ENCODE measurements at regions not wholly inside any gene's neighbourhood (a gene's known extent, or its start where the extent isn't known, plus 50 kb on each side); places are given as distances from the start of the nearest gene placed in this dataset.

- no peak for DNase-seq
Observed at GRCh38 chr4:111512081-111512783, 633.0 kb upstream of the FAM241A start.

DNA sequence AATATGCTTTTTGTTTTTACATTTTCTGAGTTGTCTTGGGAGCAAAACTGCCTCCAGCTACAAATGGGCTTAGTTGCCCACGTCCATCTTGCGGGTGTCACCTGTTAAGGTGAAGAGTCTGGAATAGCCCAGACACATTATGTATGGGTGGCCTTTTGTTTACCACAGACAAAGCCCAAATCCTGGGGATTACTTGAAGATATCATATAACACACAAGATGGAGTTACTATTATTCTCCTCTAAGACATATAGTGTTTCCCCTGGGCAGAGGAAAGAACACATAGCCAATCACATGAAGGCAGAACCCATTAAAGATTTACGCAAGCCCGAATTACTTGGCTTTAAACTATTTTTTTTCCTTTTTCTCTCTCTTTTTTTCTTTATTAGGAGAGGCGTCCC, 625.6 kb upstream of the FAM241A start:
- no peak for DNase-seq

DNA sequence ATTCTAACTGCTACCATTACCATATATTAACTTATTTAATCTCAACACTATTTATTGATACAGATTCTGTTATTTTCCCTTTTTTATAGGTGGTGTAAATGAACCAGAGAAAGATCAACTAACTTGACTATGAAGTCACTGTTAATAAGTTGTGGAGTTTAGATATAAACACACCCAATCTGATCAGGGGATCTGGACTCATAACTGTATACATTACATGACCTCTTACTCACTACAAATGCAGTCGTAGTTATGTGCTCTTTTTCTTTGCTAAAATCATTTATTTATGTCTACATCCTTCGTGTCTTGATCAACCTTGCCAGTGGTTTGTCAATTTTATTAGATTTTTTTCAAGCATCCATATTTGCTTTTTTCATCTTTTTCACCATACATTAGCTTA, 614.8 kb upstream of the FAM241A start:
- no peak for DNase-seq

- no peak for DNase-seq
Observed at GRCh38 chr4:111535792-111536191, 609.5 kb upstream of the FAM241A start.

DNA sequence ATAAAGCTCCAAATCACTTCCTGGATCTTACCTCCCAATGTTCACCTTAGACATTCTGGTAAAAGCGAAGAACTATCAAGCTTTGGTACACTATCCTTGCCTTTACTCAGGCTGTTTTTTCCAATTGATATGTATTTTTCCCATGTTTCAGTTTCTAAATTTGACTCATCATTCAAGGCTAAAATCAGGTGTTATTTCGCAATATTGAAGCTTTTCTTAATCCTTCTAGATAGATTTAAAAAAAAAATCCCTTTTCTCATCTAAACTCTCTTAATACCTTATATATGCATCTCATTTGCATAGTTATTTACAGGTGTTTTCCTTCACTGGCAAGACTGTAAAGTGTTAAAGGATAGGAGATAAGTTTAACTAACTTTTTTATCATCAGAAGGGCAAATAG, 608.1 kb upstream of the FAM241A start:
- no peak for DNase-seq

GRCh38 chr4:111537871-111538270, 607.4 kb upstream of the FAM241A start:
- DNase-seq: no peak

GRCh38 chr4:111540671-111541070, 604.6 kb upstream of the FAM241A start:
- no peak for DNase-seq

GRCh38 chr4:111542056-111542455, 603.2 kb upstream of the FAM241A start:
- no peak for DNase-seq

DNA sequence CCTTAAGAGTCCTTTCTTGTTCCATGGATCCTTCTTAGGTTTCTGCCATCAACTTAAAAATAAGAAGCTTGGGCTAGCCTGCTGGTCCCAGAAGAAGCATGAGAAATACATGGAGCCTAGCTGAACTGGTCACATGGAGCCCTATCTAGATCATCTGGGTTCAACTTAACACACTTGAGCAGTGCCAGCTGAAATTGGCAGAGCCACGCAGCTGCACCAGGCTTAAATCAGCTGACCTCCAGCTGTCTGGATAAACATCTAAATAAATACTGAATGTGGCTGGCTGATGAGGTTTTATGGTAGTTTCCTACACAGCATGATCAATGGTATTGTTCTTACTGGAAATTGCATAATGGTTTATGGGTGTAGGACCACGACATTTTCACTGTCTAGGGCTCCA, 598.4 kb upstream of the FAM241A start:
- DNase-seq: no peak

DNA sequence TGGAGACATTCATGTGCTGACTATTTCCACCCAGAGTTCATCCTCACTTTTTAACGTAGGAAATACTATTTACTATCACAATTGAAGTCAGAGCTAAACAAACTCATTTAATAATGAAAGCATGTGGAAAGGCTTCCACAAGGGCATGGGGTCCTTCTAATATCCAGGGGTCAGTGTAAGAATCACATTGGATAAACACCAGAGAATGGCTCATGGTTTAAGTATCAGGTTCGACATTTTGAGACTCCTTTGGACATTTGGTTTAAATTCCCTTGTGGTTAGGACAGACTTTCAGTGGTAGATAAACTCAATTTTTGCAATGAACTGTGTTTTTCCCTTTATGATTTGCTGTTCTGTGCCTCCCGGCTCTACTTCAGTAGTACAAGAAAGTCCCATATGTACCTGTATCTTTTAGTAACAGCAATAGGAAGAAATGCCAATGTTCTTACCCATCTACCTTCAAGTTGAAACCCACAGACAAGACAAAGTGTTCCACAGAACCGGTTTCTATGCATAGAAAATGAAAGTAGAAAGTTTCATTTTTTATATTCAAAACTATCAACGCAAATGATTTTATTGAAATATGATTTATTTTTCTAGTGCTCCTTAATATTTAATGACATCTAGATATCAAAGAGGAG, 589.0 kb upstream of the FAM241A start:
- DNase-seq: no peak

DNA sequence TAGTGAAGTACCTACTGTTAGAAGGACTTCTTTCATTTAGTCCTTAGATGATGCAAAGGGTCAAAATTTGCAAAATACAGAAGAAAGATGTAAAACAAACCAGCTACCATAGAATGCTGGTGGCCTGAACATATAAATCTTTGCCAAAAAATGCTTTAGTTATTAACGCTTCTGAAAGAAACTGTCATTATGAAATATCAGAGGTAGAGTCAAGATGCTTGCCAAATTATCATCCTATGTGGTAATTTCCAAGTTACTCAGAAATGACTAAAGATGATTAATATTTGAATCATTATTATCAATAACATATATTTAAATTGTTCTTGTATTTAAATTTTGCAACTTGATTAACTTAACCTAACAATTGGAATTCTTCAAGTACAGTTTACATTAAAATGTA, 588.4 kb upstream of the FAM241A start:
- DNase-seq: no peak

- DNase-seq: no peak
Observed at GRCh38 chr4:111562826-111563225, 582.4 kb upstream of the FAM241A start.

- no peak for DNase-seq
Observed at GRCh38 chr4:111572470-111572869, 572.8 kb upstream of the FAM241A start.

- DNase-seq: no peak
Observed at GRCh38 chr4:111573386-111573785, 571.9 kb upstream of the FAM241A start.

DNA sequence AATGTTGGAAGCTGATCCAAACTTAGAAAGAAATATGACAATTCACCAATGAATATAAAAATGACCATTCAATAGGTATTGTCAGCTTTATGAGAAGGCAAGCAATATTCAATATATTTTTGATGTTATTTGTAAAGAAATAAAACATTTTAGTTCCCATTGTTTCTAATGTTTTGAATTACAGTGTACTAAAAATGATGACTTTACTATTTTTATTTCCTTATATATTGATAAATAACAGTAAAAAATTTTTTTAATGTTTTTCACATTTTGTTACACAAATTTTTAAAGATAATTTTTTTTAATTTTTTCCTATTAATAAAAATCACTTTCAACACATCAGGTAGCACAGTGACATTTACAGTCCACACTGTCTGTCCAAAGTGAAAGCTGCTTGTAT, 565.5 kb upstream of the FAM241A start:
- no peak for DNase-seq

- no peak for DNase-seq
Observed at GRCh38 chr4:111595456-111595855, 549.8 kb upstream of the FAM241A start.

GRCh38 chr4:111596491-111596890, 548.8 kb upstream of the FAM241A start:
- DNase-seq: no peak

DNA sequence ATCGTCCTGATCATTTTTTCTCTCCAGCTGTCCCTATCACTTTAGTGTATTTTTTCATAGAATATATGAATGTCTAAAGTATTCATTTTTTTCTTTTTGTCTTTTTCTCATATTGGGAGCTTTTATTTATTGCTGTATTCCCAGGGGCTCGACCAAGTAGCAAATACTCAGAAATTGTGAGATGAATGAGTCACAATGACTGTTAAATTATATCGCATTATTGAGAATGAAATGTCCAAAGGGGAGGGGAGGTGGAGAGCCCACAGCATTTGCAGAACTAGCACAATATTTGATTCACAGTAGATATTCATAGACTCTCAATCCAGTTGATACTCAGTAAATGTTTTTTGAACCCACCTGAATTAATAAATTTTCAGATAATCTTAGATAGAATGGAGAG, 543.6 kb upstream of the FAM241A start:
- DNase-seq: no peak

GRCh38 chr4:111602848-111603247, 542.4 kb upstream of the FAM241A start:
- DNase-seq: no peak

GRCh38 chr4:111605111-111605510, 540.1 kb upstream of the FAM241A start:
- DNase-seq: no peak

DNA sequence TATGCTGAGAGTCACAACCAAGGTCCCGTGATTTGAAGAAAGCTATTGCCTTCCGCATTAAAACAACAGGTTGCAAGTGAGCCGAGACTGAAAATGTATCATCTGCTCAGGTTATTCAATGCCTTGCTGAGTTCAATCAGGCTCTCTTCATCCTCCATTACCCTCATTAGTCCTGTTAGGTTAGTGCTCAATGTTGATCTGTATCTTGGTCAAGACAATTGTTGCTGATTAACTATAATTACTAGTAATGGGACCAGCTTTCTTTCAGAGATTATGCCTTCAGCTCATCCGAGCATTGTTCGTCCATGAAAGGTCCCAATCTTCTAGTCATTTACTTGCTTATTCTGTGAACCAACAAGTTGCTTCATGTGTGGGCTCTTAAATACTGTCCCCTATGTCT, 534.6 kb upstream of the FAM241A start:
- DNase-seq: no peak

DNA sequence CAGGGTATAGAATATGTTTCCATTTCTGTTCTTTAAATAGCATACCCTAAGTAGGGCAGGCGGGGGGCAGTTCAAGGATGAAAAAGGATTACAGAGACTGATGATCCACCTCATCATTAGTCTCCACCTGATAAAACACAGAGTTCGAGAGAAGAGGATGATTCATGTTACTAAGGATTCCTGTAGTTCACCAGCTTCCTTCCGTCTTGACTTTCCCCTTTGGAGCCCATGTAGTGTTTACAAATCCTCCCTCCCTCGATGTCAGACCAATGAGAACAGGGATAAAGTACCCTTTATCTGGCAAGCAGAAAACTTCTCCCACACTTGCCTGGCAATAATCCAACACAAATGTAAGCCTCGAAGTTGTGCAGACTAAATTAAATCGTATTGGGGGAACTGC, 526.3 kb upstream of the FAM241A start:
- no peak for DNase-seq

DNA sequence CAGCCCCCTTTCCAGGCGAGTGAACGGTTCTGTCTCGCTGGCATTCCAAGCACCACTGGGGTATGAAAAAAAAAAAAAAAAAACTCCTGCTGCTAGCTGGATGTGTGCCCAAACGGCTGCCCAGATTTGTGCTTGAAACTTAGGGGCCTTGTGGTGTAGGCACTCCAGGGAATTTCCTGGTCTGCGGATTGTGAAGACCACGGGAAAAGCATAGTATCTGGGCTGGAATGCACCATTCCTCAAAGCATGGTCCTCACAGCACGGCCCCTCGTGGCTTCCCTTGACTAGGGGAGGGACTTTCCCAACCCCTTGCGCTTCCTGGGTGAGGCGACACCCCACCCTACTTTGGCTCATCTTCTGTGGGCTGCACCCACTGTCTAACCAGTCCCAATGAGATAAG, 516.8 kb upstream of the FAM241A start:
- DNase-seq: no peak

DNA sequence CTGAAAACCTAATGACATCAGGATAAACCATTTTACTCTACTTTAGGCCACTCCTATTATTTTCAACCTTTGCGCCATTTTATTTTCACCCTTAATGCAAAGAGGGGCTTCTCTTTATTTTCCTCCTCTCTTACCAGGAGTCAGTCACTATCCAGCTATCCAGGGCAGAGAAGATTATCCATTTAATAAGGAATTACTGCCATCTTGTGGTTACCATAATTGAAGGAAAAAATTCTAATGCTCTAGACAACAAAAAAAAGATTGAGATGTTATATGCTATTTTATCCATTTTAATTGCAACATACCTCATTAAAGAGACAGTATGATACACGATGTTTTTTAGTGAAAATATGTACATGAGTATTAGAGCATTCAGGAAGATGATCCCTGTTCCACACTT, 514.5 kb upstream of the FAM241A start:
- DNase-seq: peak; percentile 21

Data from NCI-H1048 (cell line).